ENCODE measurements at regions not wholly inside any gene's neighbourhood (a gene's known extent, or its start where the extent isn't known, plus 50 kb on each side); places are given as distances from the start of the nearest gene placed in this dataset.

GRCh38 chr3:81041331-81041730 lies 720.1 kb downstream of the GBE1 start:
- no peak for DNase-seq

GRCh38 chr3:81040107-81040506 lies 721.3 kb downstream of the GBE1 start:
- DNase-seq = no peak

DNA sequence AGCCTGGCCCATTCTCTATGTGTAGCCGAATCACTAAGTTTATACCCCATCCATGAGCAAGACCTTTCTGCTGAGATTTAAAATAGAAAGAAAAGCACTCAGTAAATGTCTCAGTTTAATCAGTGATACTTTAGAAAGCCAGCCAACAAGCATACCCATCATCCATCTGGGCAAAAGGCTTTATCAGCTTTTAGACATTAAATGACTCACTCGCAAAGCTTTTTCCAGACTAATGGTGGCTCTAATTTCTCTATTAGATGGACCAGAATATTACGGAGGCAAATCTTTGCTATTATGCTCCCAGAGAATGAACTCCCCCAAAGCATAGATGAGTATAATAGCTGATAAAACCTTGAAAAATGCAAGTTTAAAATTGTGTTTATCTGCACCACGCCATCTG lies 727.8 kb downstream of the GBE1 start:
- no peak for DNase-seq

DNA sequence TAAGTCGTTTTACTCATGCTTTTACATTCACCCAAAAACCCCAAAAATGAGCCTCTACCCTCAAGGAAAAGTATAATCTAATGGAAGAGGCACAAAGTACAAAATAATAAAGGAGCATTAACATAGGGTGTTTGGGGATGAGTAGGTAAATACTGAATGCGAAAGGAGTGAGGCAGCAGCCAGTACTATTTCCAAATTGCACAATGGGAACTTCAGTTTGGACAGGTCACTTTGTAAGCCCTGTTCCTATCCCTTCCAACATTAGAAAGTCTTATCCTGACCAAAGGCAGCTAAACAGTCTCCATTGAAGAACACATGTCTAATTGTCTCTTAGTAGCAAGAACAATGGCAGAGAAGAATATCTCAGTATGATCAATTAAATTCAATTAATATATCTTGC lies 728.3 kb downstream of the GBE1 start:
- no peak for DNase-seq

DNA sequence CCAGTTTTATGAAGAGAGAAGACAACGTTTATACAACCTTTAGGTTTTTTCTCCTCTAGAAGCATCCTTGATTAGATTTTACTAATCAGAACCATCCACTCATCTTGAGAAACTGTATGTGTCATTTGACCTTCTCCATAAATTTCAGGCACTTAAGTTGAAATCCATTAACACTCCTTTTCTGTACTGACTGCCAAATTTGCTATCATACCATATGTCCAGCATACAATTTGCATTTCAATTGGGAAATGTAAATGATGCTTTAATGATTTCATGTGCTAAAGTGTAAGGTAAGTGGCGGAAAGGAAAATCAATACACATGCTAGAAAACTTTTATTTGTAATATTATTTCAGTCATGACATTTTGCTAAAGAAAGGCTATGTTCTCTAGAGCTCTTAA lies 731.6 kb downstream of the GBE1 start:
- DNase-seq = no peak

DNA sequence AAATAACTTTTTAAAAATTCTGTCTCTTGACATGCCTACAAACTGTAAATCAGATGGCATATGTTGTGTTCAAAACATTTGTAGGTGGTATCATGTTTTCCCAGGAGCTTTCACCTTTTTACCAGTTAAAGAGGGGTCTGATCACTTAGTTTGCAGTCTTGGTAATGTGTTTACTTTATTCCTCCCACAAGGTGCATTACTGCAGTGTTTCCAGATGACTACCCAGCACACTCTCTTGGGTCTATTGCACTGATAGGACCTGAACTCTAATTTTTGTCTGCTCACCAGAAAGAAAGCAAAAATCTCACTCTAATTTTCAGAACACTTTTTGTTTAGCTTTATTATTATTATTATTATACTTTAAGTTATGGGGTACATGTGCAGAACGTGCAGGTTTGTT lies 734.1 kb downstream of the GBE1 start:
- DNase-seq = no peak

DNA sequence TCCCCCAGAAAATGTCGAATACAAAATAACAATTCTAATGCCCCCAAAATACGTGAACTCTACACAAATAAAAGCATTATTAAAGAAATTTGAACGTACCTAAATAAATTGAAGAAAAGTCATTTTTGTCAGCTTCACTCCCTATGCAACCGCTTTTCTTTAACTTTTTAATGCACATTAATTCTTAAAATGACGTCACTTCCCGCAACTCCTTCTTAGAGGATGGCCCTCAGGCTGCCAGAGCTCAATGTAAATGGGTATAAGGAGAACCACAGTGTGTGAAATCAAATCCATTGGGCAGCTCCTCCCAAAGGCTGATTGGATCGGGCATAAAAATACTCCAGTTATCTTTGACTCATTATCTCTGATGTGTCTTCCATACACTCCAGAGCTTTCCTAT lies 736.9 kb downstream of the GBE1 start:
- no peak for DNase-seq

- DNase-seq = no peak
Observed at GRCh38 chr3:81022339-81022738, 739.1 kb downstream of the GBE1 start.

GRCh38 chr3:81013360-81013759 lies 748.1 kb downstream of the GBE1 start:
- no peak for DNase-seq

- no peak for DNase-seq
Observed at GRCh38 chr3:81005992-81006391, 755.5 kb downstream of the GBE1 start.

GRCh38 chr3:81003817-81004216 lies 757.6 kb downstream of the GBE1 start:
- DNase-seq = no peak

DNA sequence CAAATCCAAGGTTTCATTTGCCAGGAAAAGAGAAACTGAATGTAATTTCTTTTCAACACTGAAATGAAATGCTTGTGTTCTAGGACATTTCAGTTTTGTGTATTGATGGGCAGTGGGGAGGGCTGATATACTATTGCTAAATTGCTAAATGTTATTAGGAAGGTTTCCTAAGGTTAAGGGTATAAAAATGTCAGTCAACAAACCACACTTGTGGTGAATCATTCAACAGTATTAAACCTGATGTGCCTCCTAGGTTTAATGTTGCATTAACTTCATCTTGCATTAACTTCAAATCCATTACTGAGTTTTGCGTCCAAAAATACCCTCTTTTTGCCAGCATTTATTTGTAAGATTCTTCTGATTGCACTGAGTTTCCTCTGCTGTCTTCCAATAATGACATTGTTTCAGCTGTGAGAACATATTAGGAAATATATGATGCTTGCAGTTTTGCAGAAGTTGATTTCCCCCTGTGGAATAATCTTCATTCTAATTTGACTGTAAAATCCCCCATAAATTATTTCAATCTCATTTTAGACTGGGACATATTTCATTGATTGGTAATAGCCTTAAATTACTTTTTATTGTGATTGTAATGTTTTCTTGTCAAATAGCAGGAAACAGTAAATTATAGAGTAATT lies 758.3 kb downstream of the GBE1 start:
- DNase-seq = no peak

- DNase-seq = no peak
Observed at GRCh38 chr3:80999481-80999880, 762.0 kb downstream of the GBE1 start.

DNA sequence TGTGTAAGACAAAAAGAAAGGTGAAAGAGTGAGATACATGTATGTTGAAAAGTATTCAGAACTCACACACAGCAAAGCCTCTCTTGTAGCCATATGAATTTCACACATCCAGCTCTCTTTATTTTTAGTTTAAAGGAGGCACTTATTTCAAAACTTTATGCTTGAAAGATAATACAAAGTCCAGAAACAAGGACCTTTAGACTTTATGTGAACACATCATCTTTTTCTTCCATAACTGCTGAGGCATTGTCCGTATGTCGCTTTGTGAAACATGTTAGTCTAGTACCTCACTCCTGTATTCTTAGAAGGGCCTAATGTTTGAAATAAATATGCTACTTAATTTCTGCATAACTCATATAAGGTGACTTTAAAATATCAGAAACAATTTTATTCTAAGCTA lies 763.4 kb downstream of the GBE1 start:
- DNase-seq = no peak

DNA sequence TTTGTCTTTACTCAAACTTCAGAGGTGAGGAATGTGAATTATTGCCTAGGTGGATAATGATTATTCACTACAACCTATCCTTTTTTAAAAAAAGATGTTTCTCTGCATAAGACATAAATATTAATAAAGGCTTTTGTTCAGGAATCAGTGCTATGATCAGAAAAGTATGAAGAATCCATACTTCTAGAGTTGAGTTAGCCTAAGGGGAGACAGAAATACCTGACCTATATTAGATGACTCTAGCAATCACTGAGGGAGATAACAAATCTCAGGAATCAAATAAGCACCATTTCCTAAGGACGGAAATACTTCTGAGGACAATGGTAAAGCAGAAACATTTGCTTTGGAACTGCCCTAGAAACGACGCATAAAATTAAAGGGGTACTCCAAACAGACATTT lies 763.8 kb downstream of the GBE1 start:
- no peak for DNase-seq

DNA sequence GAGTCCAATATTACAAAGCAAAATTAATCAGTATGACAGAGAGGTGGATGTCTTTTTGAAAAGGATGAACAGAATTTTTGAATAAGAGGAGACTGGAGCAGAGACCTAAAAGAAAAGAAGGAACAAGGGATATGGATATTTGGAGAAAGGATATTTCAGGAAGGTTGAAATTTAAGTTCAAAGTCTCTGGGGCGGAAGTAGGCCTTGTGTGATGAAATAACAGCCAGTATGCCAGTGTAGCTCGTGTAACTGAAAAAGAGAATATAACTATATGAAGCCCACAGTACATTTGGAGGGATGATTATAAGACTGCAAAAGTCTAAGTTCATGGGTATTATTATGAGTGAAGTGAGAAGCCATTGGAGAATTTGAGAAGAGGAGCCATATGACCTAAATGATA lies 766.7 kb downstream of the GBE1 start:
- no peak for DNase-seq

DNA sequence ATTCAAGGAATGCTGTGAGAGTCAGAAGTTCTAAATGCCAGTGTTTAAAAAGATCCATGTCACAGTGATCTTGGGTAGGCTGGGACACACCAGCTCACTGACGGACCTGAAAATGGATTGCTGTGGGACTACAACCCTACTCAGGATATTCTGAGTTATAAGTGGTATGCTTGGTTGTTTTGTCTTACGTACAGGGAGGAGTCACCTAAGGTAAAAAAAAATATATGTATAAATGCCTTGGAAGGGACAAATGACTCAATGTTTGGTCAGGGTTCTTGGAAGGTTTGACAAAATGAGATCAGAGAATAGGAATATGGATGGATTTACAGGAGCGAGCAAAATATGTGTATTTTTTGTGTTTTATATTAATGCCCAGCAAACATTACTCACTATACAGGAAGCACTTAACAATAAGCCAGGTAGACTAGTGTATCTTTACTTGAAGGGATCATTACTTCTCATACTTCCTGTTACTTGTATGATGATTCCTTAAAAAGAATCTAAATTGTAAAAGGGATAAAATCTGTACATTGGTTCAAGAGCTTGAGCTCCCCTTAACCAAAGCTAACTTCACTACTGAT lies 767.3 kb downstream of the GBE1 start:
- DNase-seq = no peak

DNA sequence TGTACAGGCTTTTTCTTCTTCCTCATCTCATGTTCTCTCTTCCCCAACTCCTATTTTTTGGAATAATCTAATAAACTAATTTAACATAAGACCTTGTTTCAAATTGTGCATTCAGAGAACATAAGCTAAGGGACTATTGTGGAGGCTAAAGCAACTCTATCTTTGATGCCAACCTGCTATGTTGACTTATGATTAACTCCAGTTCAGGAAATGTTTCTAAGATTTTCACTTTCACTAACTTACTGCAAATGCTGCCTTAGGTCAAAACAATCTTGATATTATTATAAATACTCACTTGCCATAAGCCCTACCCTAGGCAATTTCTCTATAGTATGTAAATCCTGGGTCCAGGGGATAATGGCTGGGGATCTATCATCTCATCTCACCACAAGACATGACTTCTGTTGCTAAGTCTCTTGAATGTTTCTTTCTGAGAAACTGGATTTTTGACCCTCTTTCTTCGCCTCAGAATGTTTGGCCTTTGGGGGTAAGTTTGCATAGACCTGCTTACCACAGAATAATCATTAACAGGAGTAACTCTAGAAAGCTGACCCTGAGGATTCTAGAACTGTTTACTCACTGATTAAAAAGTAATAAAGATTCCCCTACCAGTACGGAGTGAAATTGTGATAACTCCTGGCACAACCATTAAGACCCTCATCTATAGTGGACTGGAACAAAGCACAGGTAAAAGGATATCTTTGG lies 768.1 kb downstream of the GBE1 start:
- no peak for DNase-seq

DNA sequence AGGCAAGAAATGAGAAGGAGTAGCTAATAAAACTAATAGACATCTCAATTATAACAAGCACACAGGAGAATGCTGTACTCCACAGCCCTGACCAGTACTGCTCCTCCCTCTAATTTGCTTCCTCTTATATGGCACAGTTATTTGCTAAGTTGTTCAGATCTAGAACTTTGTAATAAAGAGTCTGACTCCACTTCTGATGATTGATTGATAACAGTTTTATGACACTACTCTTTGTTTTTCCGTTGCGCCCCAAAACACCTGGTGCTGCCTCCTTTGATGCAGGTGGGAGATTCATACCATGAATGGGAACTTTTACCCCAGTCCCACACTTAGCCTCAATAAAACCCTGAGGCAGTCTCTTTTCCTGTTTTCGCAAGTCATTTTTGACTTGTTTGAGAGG lies 777.7 kb downstream of the GBE1 start:
- DNase-seq = no peak

DNA sequence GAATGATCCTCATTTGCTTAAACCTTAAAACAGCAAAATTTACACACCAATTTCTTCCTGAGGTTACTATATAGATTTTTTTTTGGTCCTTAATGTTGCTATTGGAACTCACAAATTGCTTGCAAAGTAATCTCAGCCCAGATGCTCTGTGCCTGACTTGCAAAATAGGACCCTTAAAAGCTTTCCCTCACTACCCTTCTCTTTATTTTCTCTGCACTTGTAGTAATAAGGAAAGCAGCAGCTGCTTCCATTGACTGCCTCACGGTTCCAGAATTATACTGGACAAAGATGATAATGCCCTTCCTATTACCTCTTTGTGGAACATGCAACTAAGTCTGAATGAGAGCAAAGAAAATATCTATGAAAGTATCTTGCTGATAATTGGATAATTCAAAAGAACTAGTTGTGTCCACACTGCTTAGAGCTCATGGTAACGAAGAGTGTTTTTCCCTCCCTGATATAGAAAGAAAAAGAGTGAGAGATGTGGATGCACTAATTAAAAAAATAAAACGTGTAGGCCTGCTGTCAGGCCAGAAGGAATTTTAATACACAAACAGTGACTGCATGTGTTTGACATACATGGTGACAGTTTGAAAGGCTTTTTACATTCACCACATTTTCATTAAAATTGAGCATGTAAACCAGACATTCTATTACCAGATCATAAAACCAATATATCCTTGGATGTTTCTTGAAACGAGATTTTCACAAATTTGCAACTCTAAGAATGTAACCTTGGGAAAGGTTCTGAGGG lies 783.1 kb downstream of the GBE1 start:
- no peak for DNase-seq

- no peak for DNase-seq
Observed at GRCh38 chr3:80970292-80970691, 791.2 kb downstream of the GBE1 start.

DNA sequence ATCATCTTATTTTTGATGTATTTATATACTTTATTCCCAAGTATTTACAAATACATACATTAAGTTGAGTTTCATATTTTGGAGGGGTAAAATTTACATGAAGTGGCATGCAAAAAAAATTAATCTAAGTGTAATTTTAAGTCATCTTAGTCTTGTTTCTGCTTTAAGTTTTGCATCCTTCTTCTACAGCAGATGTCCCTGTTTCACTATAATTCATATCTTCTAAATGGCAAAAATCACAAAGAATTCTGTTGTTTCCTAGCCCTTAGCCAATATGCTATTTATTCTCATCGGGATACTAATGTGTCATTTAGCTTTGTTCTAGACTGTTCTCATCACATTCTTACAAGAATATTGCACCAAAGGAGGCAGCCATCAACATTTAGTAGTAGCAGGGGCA lies 831.9 kb downstream of the GBE1 start:
- DNase-seq = no peak

DNA sequence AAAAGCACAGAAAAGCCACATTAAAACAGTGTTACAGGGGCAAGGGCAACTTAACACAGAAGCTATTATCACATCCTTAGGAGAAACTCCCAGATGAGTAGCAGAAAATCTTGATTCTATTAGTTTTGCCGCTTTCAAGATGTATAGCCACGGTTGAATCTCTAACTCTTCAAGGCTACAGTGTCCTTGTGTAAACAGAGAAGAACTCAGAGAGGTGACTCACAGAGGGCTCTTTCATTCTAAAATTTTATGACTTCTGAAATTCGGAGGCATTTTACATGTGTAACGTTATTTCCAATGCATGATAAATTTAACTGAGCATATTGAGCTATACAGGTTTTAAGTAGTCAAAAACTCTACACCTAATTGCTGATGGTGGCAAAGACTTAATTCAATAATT lies 846.6 kb downstream of the GBE1 start:
- DNase-seq = no peak

DNA sequence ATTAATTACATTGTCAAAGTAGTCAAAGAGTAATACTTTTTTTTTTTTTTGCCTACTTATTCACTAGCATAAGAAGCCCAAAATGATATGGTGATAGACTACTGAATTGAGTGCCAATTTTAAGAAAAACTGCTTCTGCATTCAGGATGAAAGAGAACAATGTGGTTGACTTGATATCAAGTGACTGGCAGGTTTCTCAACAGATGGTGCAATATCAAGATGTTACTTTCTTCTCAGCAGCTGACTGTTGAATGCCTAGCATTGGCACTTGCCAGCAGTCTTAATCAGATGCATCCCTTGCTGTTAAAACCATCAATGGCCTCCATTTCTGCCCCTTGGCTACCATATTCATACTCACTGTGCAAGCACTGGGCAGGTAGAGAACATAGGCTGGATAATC lies 863.2 kb downstream of the GBE1 start:
- DNase-seq = no peak
